ENCODE measurements at regions not wholly inside any gene's neighbourhood (a gene's known extent, or its start where the extent isn't known, plus 50 kb on each side); places are given as distances from the start of the nearest gene placed in this dataset.

DNA sequence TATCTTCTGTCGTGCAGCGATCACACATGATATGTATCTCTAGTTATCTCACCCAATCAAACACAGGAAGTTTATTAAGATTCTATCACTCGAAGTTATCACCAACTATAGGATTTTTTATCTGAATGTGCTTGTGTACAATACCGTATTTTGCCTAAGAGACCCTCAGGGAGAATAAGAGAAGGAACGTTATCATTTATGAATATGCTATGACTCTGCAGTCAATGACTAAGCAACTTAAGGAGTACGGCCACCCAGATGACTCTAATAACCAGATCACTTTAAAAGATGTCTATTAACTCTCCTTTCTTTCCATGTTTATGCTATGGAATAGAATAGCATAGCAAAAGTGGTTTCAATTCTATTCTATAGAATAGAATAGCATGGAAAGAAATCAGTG is 486.4 kb downstream of the BCL11B start:
- Histone ChIP-seq H3K9me3 (no peaks in the 10 kb centered on the region), H3K27ac (no peak overlapping the region), H3K4me1 (ENCODE audit: control insufficient read depth in 1 of 2, low read depth in 2 of 2) (no peaks in the 10 kb centered on the region), H3K4me3 (no peak overlapping the region), H3K36me3 (no peaks in the 10 kb centered on the region), H3K27me3 (replicated peaks; ENCODE audit: insufficient read depth) (no peaks in the 10 kb centered on the region)
- TF ChIP-seq, protein P1, sequence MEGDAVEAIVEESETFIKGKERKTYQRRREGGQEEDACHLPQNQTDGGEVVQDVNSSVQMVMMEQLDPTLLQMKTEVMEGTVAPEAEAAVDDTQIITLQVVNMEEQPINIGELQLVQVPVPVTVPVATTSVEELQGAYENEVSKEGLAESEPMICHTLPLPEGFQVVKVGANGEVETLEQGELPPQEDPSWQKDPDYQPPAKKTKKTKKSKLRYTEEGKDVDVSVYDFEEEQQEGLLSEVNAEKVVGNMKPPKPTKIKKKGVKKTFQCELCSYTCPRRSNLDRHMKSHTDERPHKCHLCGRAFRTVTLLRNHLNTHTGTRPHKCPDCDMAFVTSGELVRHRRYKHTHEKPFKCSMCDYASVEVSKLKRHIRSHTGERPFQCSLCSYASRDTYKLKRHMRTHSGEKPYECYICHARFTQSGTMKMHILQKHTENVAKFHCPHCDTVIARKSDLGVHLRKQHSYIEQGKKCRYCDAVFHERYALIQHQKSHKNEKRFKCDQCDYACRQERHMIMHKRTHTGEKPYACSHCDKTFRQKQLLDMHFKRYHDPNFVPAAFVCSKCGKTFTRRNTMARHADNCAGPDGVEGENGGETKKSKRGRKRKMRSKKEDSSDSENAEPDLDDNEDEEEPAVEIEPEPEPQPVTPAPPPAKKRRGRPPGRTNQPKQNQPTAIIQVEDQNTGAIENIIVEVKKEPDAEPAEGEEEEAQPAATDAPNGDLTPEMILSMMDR (IDR thresholded peaks at IDR 0.05), result no peak
- ATAC-seq (ENCODE audit: insufficient number of reproducible peaks, low FRiP score, low read depth), result no peak
- DNase-seq (ENCODE audit: low spot score), result no peak

DNA sequence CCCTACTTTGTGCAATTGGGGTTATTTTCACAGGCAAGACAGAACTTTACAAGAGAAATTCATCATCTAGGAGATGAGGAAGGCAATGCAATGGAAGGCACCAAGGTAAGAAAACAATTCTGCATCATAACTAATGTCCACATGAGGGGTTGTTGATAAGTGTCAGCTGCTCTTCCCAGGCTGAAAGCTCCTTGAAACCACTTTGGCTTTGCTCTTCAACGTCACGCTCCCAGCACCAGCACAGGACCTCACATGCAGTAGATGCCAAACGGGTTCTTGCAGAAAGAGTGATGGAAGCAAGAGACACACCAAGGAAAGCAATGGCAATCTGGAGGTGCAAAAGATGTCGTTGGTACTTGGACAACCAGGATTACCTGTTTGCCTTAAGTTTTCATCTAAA is 485.5 kb downstream of the BCL11B start:
- H3K27ac ChIP-seq, result no peak overlapping the region
- no peaks in the 10 kb centered on the region for H3K9me3 ChIP-seq
- H3K36me3 ChIP-seq, result no peaks in the 10 kb centered on the region
- no peak overlapping the region for H3K4me3 ChIP-seq
- no peak for DNase-seq (ENCODE audit: low spot score)
- no peak for ATAC-seq (ENCODE audit: insufficient number of reproducible peaks, low FRiP score, low read depth)
- H3K27me3 ChIP-seq (replicated peaks; ENCODE audit: insufficient read depth), result no peaks in the 10 kb centered on the region
- TF ChIP-seq, protein P1 (IDR thresholded peaks at IDR 0.05), result no peak
- H3K4me1 ChIP-seq (ENCODE audit: control insufficient read depth in 1 of 2, low read depth in 2 of 2), result no peaks in the 10 kb centered on the region

- TF ChIP-seq, protein P1 (IDR thresholded peaks at IDR 0.05), result no peak
- peaks cover 3% of the 10 kb centered on the region for H3K9me3 ChIP-seq
- H3K27ac ChIP-seq, result no peak overlapping the region
- no peak overlapping the region for H3K4me3 ChIP-seq
- H3K36me3 ChIP-seq, result no peaks in the 10 kb centered on the region
- ATAC-seq (ENCODE audit: insufficient number of reproducible peaks, low FRiP score, low read depth), result no peak
- no peaks in the 10 kb centered on the region for H3K27me3 ChIP-seq (replicated peaks; ENCODE audit: insufficient read depth)
- DNase-seq (ENCODE audit: low spot score), result no peak
- H3K4me1 ChIP-seq (ENCODE audit: control insufficient read depth in 1 of 2, low read depth in 2 of 2), result no peaks in the 10 kb centered on the region
Measured at GRCh38 chr14:98791661-98792060, 480.3 kb downstream of the BCL11B start.

DNA sequence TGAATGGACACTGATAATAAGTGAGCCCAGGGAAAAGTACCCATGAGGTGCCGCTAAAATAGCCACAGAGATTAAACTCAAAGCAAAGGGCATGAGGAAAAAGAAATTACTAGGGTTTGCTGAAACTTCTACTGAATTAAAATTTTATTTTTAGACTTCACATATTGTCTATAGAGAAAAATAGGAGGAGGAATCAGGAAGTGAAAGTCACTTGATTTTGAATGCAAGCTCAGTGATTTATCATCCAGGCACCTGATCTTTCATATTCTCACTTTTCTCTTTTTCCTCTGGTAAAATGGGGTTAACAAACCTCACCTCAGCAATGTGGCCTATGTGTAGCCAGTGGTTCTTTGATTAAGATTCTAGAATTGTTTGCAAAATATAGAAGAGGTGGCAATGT is 479.8 kb downstream of the BCL11B start:
- Histone ChIP-seq H3K36me3 (no peaks in the 10 kb centered on the region), H3K4me3 (no peak overlapping the region), H3K9me3 (peaks cover 3% of the 10 kb centered on the region), H3K27me3 (replicated peaks; ENCODE audit: insufficient read depth) (no peaks in the 10 kb centered on the region), H3K4me1 (ENCODE audit: control insufficient read depth in 1 of 2, low read depth in 2 of 2) (no peaks in the 10 kb centered on the region), H3K27ac (no peak overlapping the region)
- ATAC-seq (ENCODE audit: insufficient number of reproducible peaks, low FRiP score, low read depth) (no peak), DNase-seq (ENCODE audit: low spot score) (no peak)
- TF ChIP-seq, protein P1 (IDR thresholded peaks at IDR 0.05), result no peak

DNA sequence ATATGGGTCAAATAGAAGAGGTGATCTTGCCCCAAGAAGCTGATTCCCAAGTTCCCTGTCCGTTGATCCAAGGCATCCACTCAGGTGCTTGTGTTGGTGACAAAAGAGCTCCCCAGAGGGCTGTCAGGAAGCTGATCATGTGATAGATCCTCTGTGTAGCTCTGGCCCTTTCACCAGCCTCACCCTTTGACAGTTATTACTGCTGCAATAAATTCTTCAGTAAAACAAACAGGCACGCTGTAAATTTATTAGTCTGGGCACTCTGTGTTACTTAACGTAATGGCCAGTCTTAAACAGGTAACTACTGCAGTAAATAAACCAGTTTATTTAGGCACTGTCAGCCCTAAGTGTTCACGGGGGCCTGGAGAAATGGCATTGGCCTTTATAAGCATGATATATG is 473.9 kb downstream of the BCL11B start:
- H3K9me3 ChIP-seq, result peaks cover 3% of the 10 kb centered on the region
- no peak for ATAC-seq (ENCODE audit: insufficient number of reproducible peaks, low FRiP score, low read depth)
- H3K4me1 ChIP-seq (ENCODE audit: control insufficient read depth in 1 of 2, low read depth in 2 of 2), result no peaks in the 10 kb centered on the region
- H3K36me3 ChIP-seq, result no peaks in the 10 kb centered on the region
- H3K27ac ChIP-seq, result no peak overlapping the region
- H3K4me3 ChIP-seq, result no peak overlapping the region
- DNase-seq (ENCODE audit: low spot score), result no peak
- TF ChIP-seq, protein P1 (IDR thresholded peaks at IDR 0.05), result no peak
- H3K27me3 ChIP-seq (replicated peaks; ENCODE audit: insufficient read depth), result no peaks in the 10 kb centered on the region
